ENCODE measurements at regions not wholly inside any gene's neighbourhood (a gene's known extent, or its start where the extent isn't known, plus 50 kb on each side); places are given as distances from the start of the nearest gene placed in this dataset.
"Not testable (repeated sequence)": the region's sequence is repeated elsewhere in the genome, so short reads cannot be mapped to it uniquely, and the experiment has no call there.

GRCh38 chr9:18060269-18060934, 413.6 kb upstream of the ADAMTSL1 start:
- Histone ChIP-seq H3K27me3 (no peaks in the 10 kb centered on the region), H3K9me3 (no peaks in the 10 kb centered on the region), H3K4me3 (no peak overlapping the region), H3K4me1 (no peaks in the 10 kb centered on the region), H3K36me3 (no peaks in the 10 kb centered on the region), H3K27ac (no peak overlapping the region)
- DNase-seq (no peak), ATAC-seq (no peak)
- TF ChIP-seq CTCF (IDR thresholded peaks at IDR 0.05) = peak in 2 of 9 donors; percentile 8 to 22
- 74 to 89% methylated on average over 3 of the region's 3 CpGs for WGBS, 2 donors
- intact Hi-C loops (cut with DNase I) = loop anchor here in 1 of 10 donors (10.0 kb wide), 1 partner anchor 64 kb away; no protein-coding TSS in a partner anchor

GRCh38 chr9:18061332-18061731, 412.6 kb upstream of the ADAMTSL1 start:
- DNase-seq (no peak), ATAC-seq (no peak)
- no peak overlapping the region for H3K4me3 ChIP-seq
- no peak overlapping the region for H3K27ac ChIP-seq
- H3K4me1 ChIP-seq = no peaks in the 10 kb centered on the region
- intact Hi-C loops (cut with DNase I) = loop anchor here in 1 of 10 donors (10.0 kb wide), 1 partner anchor 63 kb away; no protein-coding TSS in a partner anchor
- no peak for TF ChIP-seq CTCF (IDR thresholded peaks at IDR 0.05)
- no peaks in the 10 kb centered on the region for H3K9me3 ChIP-seq
- H3K27me3 ChIP-seq = no peaks in the 10 kb centered on the region
- no peaks in the 10 kb centered on the region for H3K36me3 ChIP-seq

GRCh38 chr9:18061856-18062255, 412.1 kb upstream of the ADAMTSL1 start:
- intact Hi-C loops (cut with DNase I) = loop anchor here in 1 of 10 donors (10.0 kb wide), 1 partner anchor 63 kb away; no protein-coding TSS in a partner anchor
- DNase-seq = no peak

GRCh38 chr9:18063856-18064390, 410.0 kb upstream of the ADAMTSL1 start:
- H3K4me3 ChIP-seq = no peak overlapping the region
- no peak for DNase-seq
- intact Hi-C loops (cut with DNase I) = loop anchor here in 1 of 10 donors (10.0 kb wide), 1 partner anchor 61 kb away; no protein-coding TSS in a partner anchor
- H3K27me3 ChIP-seq = no peaks in the 10 kb centered on the region
- H3K9me3 ChIP-seq = no peaks in the 10 kb centered on the region
- H3K36me3 ChIP-seq = no peaks in the 10 kb centered on the region
- no peaks in the 10 kb centered on the region for H3K4me1 ChIP-seq
- ATAC-seq = no peak
- no peak for TF ChIP-seq CTCF (IDR thresholded peaks at IDR 0.05)
- whole genome bisulfite sequencing, 2 donors = 55 to 63% methylated on average over 6 of the region's 6 CpGs
- no peak overlapping the region for H3K27ac ChIP-seq

More at GRCh38 chr9:18061856-18062255, 412.1 kb upstream of the ADAMTSL1 start:
- Histone ChIP-seq H3K4me1 (no peaks in the 10 kb centered on the region), H3K27me3 (no peaks in the 10 kb centered on the region), H3K36me3 (no peaks in the 10 kb centered on the region), H3K27ac (no peak overlapping the region), H3K4me3 (no peak overlapping the region), H3K9me3 (no peaks in the 10 kb centered on the region)
- 33 to 58% methylated on average over 2 of the region's 2 CpGs for WGBS, 2 donors
- no peak for TF ChIP-seq CTCF (IDR thresholded peaks at IDR 0.05)
- ATAC-seq = no peak

- not testable (repeated sequence) for H3K9me3 ChIP-seq, H3K4me3 ChIP-seq, H3K27me3 ChIP-seq, ATAC-seq, DNase-seq, H3K27ac ChIP-seq, H3K36me3 ChIP-seq, H3K4me1 ChIP-seq
- 91% methylated on average over 2 of the region's 2 CpGs for WGBS, 2 donors
- intact Hi-C loops (cut with DNase I) = loop anchor here in 1 of 10 donors (10.0 kb wide), 1 partner anchor 58 kb away; no protein-coding TSS in a partner anchor
These were observed 407.3 kb upstream of the ADAMTSL1 start for GRCh38 chr9:18066608-18067007.
